GM10266 (cell line): ENCODE measurements at regions not wholly inside any gene's neighbourhood (a gene's known extent, or its start where the extent isn't known, plus 50 kb on each side); places are given as distances from the start of the nearest gene placed in this dataset.

Experiments used
- DNase-seq: peaks from one replicate; pipeline ENCODE4 v3.0.0; 2012; ENCODE audit errors: extremely low spot score
- TF ChIP-seq, protein P1 (sequence below): IDR thresholded peaks from 2 replicates; pipeline ENCODE4 v1.5.1; 2012; ENCODE audit warnings: mild to moderate bottlenecking, low read depth; ENCODE audit not compliant: control insufficient read depth, insufficient read depth; ENCODE audit errors: missing control alignments

GRCh38 chr12:115712676-115713075 is 564.8 kb downstream of the MED13L start:
- DNase-seq = no peak
- TF ChIP-seq, protein P1, sequence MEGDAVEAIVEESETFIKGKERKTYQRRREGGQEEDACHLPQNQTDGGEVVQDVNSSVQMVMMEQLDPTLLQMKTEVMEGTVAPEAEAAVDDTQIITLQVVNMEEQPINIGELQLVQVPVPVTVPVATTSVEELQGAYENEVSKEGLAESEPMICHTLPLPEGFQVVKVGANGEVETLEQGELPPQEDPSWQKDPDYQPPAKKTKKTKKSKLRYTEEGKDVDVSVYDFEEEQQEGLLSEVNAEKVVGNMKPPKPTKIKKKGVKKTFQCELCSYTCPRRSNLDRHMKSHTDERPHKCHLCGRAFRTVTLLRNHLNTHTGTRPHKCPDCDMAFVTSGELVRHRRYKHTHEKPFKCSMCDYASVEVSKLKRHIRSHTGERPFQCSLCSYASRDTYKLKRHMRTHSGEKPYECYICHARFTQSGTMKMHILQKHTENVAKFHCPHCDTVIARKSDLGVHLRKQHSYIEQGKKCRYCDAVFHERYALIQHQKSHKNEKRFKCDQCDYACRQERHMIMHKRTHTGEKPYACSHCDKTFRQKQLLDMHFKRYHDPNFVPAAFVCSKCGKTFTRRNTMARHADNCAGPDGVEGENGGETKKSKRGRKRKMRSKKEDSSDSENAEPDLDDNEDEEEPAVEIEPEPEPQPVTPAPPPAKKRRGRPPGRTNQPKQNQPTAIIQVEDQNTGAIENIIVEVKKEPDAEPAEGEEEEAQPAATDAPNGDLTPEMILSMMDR = no peak

GRCh38 chr12:115710104-115710564 is 567.4 kb downstream of the MED13L start:
- TF ChIP-seq, protein P1 = no peak
- DNase-seq = no peak

- no peak for DNase-seq
Measured at GRCh38 chr12:115709540-115710011, 567.9 kb downstream of the MED13L start.

GRCh38 chr12:115708801-115709200 is 568.7 kb downstream of the MED13L start:
- no peak for DNase-seq
- TF ChIP-seq, protein P1 = no peak

More at GRCh38 chr12:115709540-115710011, 567.9 kb downstream of the MED13L start:
- TF ChIP-seq, protein P1 = no peak

DNA sequence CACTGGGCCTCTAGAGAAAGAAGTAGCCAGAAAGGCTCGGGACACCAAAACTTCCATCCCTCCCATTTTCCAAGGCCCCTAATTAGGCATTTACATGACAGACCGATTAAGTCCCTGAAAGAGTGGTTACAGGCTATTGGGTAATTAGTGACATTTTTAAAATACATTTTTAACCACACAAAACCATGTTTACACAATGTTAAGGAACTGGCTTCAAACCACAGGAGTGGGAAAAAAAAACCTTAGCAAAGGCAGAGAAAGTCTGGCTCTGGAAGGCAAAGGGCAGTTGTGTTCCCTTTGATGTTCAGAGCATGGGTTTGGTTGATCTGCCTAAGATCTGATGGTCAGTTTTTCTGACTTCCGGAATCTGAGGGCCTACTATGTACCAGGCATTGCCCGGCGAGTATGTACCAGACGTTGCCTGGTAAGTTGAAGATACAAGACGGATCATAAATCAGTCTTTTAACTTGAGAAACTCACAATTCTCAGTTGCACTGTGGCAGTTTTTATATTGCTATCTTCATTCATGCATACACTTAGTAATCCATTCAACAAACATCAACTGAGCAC is 576.5 kb downstream of the MED13L start:
- DNase-seq = no peak
- TF ChIP-seq, protein P1 = no peak

GRCh38 chr12:115700081-115700480 is 577.4 kb downstream of the MED13L start:
- DNase-seq = no peak
- TF ChIP-seq, protein P1 = no peak

- TF ChIP-seq, protein P1 = no peak
- DNase-seq = no peak
Measured at GRCh38 chr12:115698257-115698656, 579.2 kb downstream of the MED13L start.
